ENCODE measurements at regions not wholly inside any gene's neighbourhood (a gene's known extent, or its start where the extent isn't known, plus 50 kb on each side); places are given as distances from the start of the nearest gene placed in this dataset.

- H3K9ac ChIP-seq (ENCODE audit: low read length) = no peak overlapping the region
- no peaks in the 10 kb centered on the region for H3K4me1 ChIP-seq (ENCODE audit: control insufficient read depth, insufficient read depth, low read length)
- no peaks in the 10 kb centered on the region for H3K9me3 ChIP-seq (ENCODE audit: control insufficient read depth, low read length)
- no peaks in the 10 kb centered on the region for H3K36me3 ChIP-seq (ENCODE audit: control insufficient read depth, insufficient read depth, low read length)
- H3K27me3 ChIP-seq (ENCODE audit: control insufficient read depth, insufficient read depth, low read length) = peaks cover 16% of the 10 kb centered on the region
- no peak overlapping the region for H3K4me3 ChIP-seq (ENCODE audit: low read length)
Observed at GRCh38 chr11:69880041-69880825, 61.0 kb upstream of the FGF3 start.

DNA sequence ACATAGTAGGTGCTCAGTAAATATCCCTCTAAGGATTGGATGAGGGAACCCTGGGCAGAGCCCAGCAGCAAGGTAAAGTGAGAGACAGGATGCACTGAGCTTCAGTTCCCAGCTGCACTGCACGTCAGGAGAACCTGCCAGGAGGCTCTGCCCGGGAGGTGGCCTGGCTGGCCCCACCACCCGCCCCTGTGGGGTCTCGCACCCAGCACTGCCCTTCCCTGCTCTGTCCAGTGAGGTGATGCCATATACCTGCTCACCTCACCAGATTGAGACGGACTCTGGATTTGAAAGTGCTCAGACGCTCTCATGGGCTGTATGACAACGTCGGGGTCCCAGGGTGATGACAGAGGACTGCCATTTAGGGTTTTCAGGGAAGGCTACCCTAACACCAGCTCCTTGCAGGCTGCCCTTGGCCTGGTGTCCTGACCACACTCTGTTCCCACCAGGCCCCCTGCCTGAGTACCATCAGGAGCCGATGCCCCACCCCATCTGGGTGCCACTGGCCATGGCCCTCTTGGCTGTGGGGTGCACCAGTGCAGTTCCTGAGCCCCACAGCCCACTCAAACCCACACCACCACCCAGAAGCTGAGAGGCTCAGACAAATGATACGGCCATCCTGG, 61.7 kb upstream of the FGF3 start:
- H3K4me3 ChIP-seq (ENCODE audit: low read length) = no peak overlapping the region
- no peaks in the 10 kb centered on the region for H3K36me3 ChIP-seq (ENCODE audit: control insufficient read depth, insufficient read depth, low read length)
- no peaks in the 10 kb centered on the region for H3K9me3 ChIP-seq (ENCODE audit: control insufficient read depth, low read length)
- no peaks in the 10 kb centered on the region for H3K4me1 ChIP-seq (ENCODE audit: control insufficient read depth, insufficient read depth, low read length)
- H3K27me3 ChIP-seq (ENCODE audit: control insufficient read depth, insufficient read depth, low read length) = peaks cover 13% of the 10 kb centered on the region
- no peak overlapping the region for H3K9ac ChIP-seq (ENCODE audit: low read length)

DNA sequence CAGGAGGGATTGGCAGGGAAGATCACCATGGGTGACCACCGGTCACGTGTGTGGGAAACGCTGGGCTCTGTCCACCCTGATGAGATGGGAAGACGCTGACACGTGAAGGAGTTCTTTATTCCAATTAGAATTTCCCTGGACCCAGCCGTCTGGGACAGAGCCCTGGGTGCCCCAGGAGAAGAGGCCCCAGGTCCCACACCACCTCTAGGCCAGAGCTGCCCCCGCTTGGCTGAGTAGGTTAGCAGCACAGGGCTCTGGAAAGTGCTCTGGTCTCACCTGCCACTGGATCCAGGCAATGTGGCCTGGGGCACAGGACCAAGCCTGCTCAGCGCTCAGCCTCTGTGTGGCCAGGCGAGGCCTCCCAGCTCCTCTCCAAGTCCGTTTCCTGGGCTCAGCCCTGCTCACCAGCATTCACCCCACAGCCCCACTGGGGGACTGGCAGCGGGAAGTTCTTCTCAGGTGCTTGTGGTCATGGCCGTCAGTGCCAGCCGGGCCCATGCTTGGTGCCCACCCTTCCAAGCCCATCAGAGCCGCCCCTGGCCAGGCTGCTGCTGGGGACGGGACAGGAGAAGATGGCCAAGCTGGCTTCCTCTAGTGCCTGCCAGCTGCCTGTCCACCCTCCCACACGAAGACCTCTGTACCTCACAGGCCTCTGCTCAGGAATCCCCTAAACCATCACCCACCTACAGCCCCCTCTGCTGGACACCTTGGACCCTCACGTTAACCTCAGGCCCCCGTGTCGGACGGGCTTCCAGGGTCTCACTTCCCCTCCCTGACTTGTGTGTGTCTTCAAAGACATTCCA, 62.5 kb upstream of the FGF3 start:
- no peak overlapping the region for H3K4me3 ChIP-seq (ENCODE audit: low read length)

GRCh38 chr11:69882270-69882608, 63.0 kb upstream of the FGF3 start:
- Histone ChIP-seq H3K36me3 (ENCODE audit: control insufficient read depth, insufficient read depth, low read length) (no peaks in the 10 kb centered on the region), H3K4me3 (ENCODE audit: low read length) (no peak overlapping the region), H3K9me3 (ENCODE audit: control insufficient read depth, low read length) (no peaks in the 10 kb centered on the region), H3K27me3 (ENCODE audit: control insufficient read depth, insufficient read depth, low read length) (peaks cover 13% of the 10 kb centered on the region), H3K4me1 (ENCODE audit: control insufficient read depth, insufficient read depth, low read length) (no peaks in the 10 kb centered on the region), H3K9ac (ENCODE audit: low read length) (no peak overlapping the region)

More for the DNA sequence above, 62.5 kb upstream of the FGF3 start:
- Histone ChIP-seq H3K9me3 (ENCODE audit: control insufficient read depth, low read length) (no peaks in the 10 kb centered on the region), H3K4me1 (ENCODE audit: control insufficient read depth, insufficient read depth, low read length) (no peaks in the 10 kb centered on the region), H3K27me3 (ENCODE audit: control insufficient read depth, insufficient read depth, low read length) (peaks cover 13% of the 10 kb centered on the region), H3K36me3 (ENCODE audit: control insufficient read depth, insufficient read depth, low read length) (no peaks in the 10 kb centered on the region), H3K9ac (ENCODE audit: low read length) (no peak overlapping the region)

GRCh38 chr11:69883292-69884255, 64.4 kb upstream of the FGF3 start:
- no peaks in the 10 kb centered on the region for H3K4me1 ChIP-seq (ENCODE audit: control insufficient read depth, insufficient read depth, low read length)
- H3K4me3 ChIP-seq (ENCODE audit: low read length) = no peak overlapping the region
- H3K9ac ChIP-seq (ENCODE audit: low read length) = no peak overlapping the region
- H3K36me3 ChIP-seq (ENCODE audit: control insufficient read depth, insufficient read depth, low read length) = no peaks in the 10 kb centered on the region
- peaks cover 13% of the 10 kb centered on the region for H3K27me3 ChIP-seq (ENCODE audit: control insufficient read depth, insufficient read depth, low read length)
- H3K9me3 ChIP-seq (ENCODE audit: control insufficient read depth, low read length) = no peaks in the 10 kb centered on the region

DNA sequence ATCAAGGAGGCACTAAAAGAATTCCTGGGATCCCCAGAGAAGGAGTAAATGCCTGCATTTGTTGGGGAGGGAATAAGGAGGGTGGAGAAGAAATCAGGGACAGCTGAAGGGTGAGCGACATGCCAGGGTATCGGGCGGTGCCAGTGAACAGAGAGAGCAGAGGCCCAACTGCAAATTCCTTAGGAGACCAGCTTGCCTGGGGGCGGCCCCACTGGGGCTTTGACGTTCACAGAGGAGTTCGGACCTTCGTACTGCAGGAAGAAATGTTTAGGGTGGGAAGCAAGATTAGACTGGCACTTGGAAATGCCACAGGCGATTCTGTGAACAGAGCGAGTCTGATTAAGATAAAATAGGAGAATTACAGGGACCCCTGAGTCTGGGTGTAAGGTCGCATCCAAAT, 65.1 kb upstream of the FGF3 start:
- Histone ChIP-seq H3K4me1 (ENCODE audit: control insufficient read depth, insufficient read depth, low read length) (no peaks in the 10 kb centered on the region), H3K27me3 (ENCODE audit: control insufficient read depth, insufficient read depth, low read length) (peaks cover 17% of the 10 kb centered on the region), H3K4me3 (ENCODE audit: low read length) (no peak overlapping the region), H3K36me3 (ENCODE audit: control insufficient read depth, insufficient read depth, low read length) (no peaks in the 10 kb centered on the region), H3K9ac (ENCODE audit: low read length) (no peak overlapping the region), H3K9me3 (ENCODE audit: control insufficient read depth, low read length) (no peaks in the 10 kb centered on the region)

GRCh38 chr11:69884751-69885150, 65.5 kb upstream of the FGF3 start:
- Histone ChIP-seq H3K9ac (ENCODE audit: low read length) (no peak overlapping the region), H3K9me3 (ENCODE audit: control insufficient read depth, low read length) (no peaks in the 10 kb centered on the region), H3K4me3 (ENCODE audit: low read length) (no peak overlapping the region), H3K27me3 (ENCODE audit: control insufficient read depth, insufficient read depth, low read length) (peaks cover 21% of the 10 kb centered on the region), H3K4me1 (ENCODE audit: control insufficient read depth, insufficient read depth, low read length) (no peaks in the 10 kb centered on the region), H3K36me3 (ENCODE audit: control insufficient read depth, insufficient read depth, low read length) (no peaks in the 10 kb centered on the region)

DNA sequence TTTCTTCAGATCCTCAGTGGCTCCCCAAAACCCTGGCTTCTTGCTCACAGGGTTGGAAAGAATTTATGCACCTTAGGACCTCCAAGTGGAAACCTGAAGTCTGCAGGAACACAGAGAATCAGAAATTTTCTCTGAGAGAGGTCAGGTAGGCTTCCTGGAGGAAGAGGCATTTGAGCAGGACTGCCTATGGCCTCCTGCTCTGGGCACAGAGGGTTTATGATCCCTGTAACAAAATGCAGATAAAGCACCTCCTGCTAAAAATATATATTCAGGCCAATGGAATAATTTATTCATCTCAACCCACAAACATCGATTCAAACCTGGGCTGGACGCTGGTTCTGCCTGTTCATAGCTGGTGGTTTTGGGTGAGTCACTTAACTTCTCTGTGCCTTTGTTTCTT, 68.1 kb upstream of the FGF3 start:
- Histone ChIP-seq H3K9ac (ENCODE audit: low read length) (no peak overlapping the region), H3K27me3 (ENCODE audit: control insufficient read depth, insufficient read depth, low read length) (peaks cover 34% of the 10 kb centered on the region), H3K4me1 (ENCODE audit: control insufficient read depth, insufficient read depth, low read length) (no peaks in the 10 kb centered on the region), H3K4me3 (ENCODE audit: low read length) (no peak overlapping the region), H3K36me3 (ENCODE audit: control insufficient read depth, insufficient read depth, low read length) (no peaks in the 10 kb centered on the region), H3K9me3 (ENCODE audit: control insufficient read depth, low read length) (no peaks in the 10 kb centered on the region)

- H3K4me3 ChIP-seq (ENCODE audit: low read length) = no peak overlapping the region
- H3K4me1 ChIP-seq (ENCODE audit: control insufficient read depth, insufficient read depth, low read length) = peaks cover 4% of the 10 kb centered on the region
- no peaks in the 10 kb centered on the region for H3K9me3 ChIP-seq (ENCODE audit: control insufficient read depth, low read length)
- no peak overlapping the region for H3K9ac ChIP-seq (ENCODE audit: low read length)
- peaks cover 40% of the 10 kb centered on the region for H3K27me3 ChIP-seq (ENCODE audit: control insufficient read depth, insufficient read depth, low read length)
- no peaks in the 10 kb centered on the region for H3K36me3 ChIP-seq (ENCODE audit: control insufficient read depth, insufficient read depth, low read length)
Observed at GRCh38 chr11:69887841-69888427, 68.7 kb upstream of the FGF3 start.

- Histone ChIP-seq H3K4me3 (ENCODE audit: low read length) (no peak overlapping the region), H3K9me3 (ENCODE audit: control insufficient read depth, low read length) (no peaks in the 10 kb centered on the region), H3K27me3 (ENCODE audit: control insufficient read depth, insufficient read depth, low read length) (peaks cover 47% of the 10 kb centered on the region), H3K4me1 (ENCODE audit: control insufficient read depth, insufficient read depth, low read length) (peaks cover 11% of the 10 kb centered on the region), H3K9ac (ENCODE audit: low read length) (no peak overlapping the region), H3K36me3 (ENCODE audit: control insufficient read depth, insufficient read depth, low read length) (no peaks in the 10 kb centered on the region)
Observed at GRCh38 chr11:69888483-69889181, 69.4 kb upstream of the FGF3 start.
